Panc1 (cell line): ENCODE measurements at regions not wholly inside any gene's neighbourhood (a gene's known extent, or its start where the extent isn't known, plus 50 kb on each side); places are given as distances from the start of the nearest gene placed in this dataset.

Experiments
- ATAC-seq: fragments of 200-7000 bp; cut with Tn5 transposase; 2 replicates; pipeline ENCODE4 v1.9.1; 2020; ENCODE audit warnings: mild to moderate bottlenecking, moderate library complexity
- BruUV-seq: library from RNA; stranded (reverse); fragments of 400-500 nt; replicated peaks from 2 replicates; lab custom pipeline; 2021; lab: Mats Ljungman, UMichigan
- CTCF ChIA-PET: fragments of 300-600 bp; sonication (Branson Sonifier 250); formaldehyde crosslinking; loops from one replicate; lab custom pipeline; 2022; ENCODE audit warnings: antibody characterized with exemption; lab: Charles Lee
- POLR2A ChIA-PET: fragments of 300-600 bp; sonication (Branson Sonifier 250); formaldehyde crosslinking; loops from one replicate; lab custom pipeline; 2022; ENCODE audit warnings: antibody characterized with exemption; lab: Charles Lee
- DNase-seq: peaks from one replicate; pipeline ENCODE4 v3.0.0-alpha.2; 2010; ENCODE audit warnings: low read depth, low spot score
- H3K27ac ChIP-seq: 2 replicates; pipeline ENCODE4 v1.5.1; 2011; ENCODE audit warnings: mild to moderate bottlenecking, low read length, inconsistent platforms
- H3K27me3 ChIP-seq: fragments of 200-500 bp; sonication (Bioruptor generic); 2 replicates; pipeline ENCODE4 v1.6.0; 2014; ENCODE audit warnings: low read length, inconsistent platforms; ENCODE audit not compliant: control insufficient read depth, insufficient read depth
- H3K36me3 ChIP-seq: fragments of 200-500 bp; sonication (Bioruptor generic); 2 replicates; pipeline ENCODE4 v1.5.1; 2014; ENCODE audit warnings: inconsistent platforms, mild to moderate bottlenecking, low read length, moderate library complexity; ENCODE audit not compliant: control insufficient read depth, insufficient read depth
- H3K4me1 ChIP-seq: 2 replicates; pipeline ENCODE4 v1.5.1; 2011; ENCODE audit warnings: inconsistent platforms, mild to moderate bottlenecking, low read length, moderate library complexity; ENCODE audit not compliant: control insufficient read depth, insufficient read depth
- H3K4me3 ChIP-seq, 2 experiments: 2 replicates each; pipeline ENCODE4 v1.5.1; 2011 to 2012; ENCODE audit warnings: low read depth in 2 of 2, low read length in 2 of 2, mild to moderate bottlenecking in 2 of 2, inconsistent platforms in 1 of 2, moderate library complexity in 1 of 2
- H3K9me3 ChIP-seq: fragments of 200-500 bp; sonication (Bioruptor generic); 2 replicates; pipeline ENCODE4 v1.5.1; 2014; ENCODE audit warnings: low read depth, mild to moderate bottlenecking, inconsistent platforms, low read length, moderate library complexity; ENCODE audit not compliant: control insufficient read depth, insufficient read depth
- POLR2AphosphoS5 ChIP-seq: IDR thresholded peaks from 2 replicates; pipeline ENCODE4 v1.6.1; 2012; ENCODE audit warnings: mild to moderate bottlenecking, low read depth, low read length, moderate library complexity
- SIN3A ChIP-seq: IDR thresholded peaks from 2 replicates; pipeline ENCODE4 v1.6.1; 2012; ENCODE audit warnings: low read depth, mild to moderate bottlenecking, low read length, moderate library complexity, borderline replicate concordance; ENCODE audit not compliant: insufficient read depth
- TCF7L2 ChIP-seq: IDR thresholded peaks from 2 replicates; pipeline ENCODE4 v1.6.1; 2011; ENCODE audit warnings: mild to moderate bottlenecking, low read depth, low read length, inconsistent platforms
- in situ Hi-C: cut with HindIII; loops from 2 replicates; pipeline ENCODE4 v1.10.0; 2016; ENCODE audit warnings: low sequenced_read_pairs, low pct_unique_long_range_greater_than_20kb
- intact Hi-C: fragments of 100-400 bp; cut with micrococcal nuclease; formaldehyde crosslinking; loops from one replicate; pipeline ENCODE4 v1.10.0; 2022; ENCODE audit not compliant: unreplicated experiment
- TF ChIP-seq, protein P1 (sequence below), 2 experiments: IDR thresholded peaks; 2 replicates each; pipeline ENCODE4 v1.6.1; 2011 to 2012; ENCODE audit warnings: low read depth in 2 of 2, control low read depth in 1 of 2, low read length in 1 of 2, mild to moderate bottlenecking in 1 of 2, moderate library complexity in 1 of 2; ENCODE audit not compliant: insufficient read depth in 1 of 2
- TF ChIP-seq, protein P2 (sequence below): fragments of 450-650 bp; IDR thresholded peaks from 2 replicates; pipeline ENCODE4 v1.5.1; 2017; ENCODE audit warnings: mild to moderate bottlenecking

DNA sequence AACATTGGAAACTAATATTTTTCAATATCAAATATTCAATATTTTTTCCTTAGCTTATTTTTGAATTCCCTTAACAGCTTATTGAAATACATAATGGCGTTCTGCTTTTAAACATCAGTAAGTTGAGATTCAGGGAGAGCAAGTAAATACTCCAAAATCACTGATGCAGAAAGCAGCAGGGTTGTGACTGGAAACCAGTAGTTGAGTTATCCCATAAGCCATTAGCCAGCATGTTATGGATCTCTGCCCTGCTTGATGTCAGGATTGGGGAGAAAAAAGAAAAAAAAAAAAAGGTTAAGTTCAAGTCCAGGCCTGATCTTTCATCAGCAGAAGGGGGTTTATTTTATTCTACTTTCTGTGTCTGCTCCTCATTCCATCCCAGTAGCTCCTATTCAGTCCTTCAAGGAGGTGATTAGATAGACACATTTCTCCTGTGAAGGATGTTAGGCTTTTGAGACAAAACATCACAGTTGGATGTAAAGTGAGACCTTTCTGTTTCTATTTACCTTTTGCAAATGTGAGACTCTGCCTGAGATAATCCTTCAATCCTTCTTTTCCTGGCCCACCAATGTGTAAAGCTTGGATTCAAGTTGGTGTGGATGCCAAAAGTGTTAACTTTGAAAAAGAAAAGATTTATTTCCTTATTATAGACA, 110.9 kb upstream of the HDAC9 start:
- CTCF ChIA-PET = interaction anchor here (0.7 kb wide), 1 partner anchor 13 kb away, joined by 3 read pairs; no protein-coding TSS in a partner anchor
- BruUV-seq = no TSS peak
- no peak for ATAC-seq

DNA sequence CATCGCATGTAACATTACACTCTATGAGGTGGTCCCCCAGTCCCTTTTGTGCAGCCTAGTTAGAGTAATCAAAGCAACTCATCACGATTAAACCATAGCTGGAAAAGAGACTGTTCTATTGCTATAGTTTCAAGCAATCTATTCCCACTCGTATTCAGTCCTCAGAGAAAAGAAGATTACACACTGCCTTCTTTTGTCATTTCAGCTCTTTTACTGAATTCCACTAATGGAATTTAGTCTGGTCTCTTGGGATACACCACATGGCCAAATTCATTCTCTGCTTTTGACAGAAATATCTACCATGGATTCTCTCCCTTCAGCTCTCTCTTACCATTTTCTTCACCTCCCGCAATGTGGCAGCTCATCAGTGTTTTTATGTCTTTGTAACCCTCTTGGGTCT, 108.9 kb upstream of the HDAC9 start:
- intact Hi-C loops = no loop called here
- DNase-seq (no peak), ATAC-seq (no peak)
- BruUV-seq = no TSS peak
- TF ChIP-seq POLR2AphosphoS5 = no peak
- no peak for TF ChIP-seq TCF7L2
- no peak for TF ChIP-seq SIN3A
- TF ChIP-seq, protein P1, sequence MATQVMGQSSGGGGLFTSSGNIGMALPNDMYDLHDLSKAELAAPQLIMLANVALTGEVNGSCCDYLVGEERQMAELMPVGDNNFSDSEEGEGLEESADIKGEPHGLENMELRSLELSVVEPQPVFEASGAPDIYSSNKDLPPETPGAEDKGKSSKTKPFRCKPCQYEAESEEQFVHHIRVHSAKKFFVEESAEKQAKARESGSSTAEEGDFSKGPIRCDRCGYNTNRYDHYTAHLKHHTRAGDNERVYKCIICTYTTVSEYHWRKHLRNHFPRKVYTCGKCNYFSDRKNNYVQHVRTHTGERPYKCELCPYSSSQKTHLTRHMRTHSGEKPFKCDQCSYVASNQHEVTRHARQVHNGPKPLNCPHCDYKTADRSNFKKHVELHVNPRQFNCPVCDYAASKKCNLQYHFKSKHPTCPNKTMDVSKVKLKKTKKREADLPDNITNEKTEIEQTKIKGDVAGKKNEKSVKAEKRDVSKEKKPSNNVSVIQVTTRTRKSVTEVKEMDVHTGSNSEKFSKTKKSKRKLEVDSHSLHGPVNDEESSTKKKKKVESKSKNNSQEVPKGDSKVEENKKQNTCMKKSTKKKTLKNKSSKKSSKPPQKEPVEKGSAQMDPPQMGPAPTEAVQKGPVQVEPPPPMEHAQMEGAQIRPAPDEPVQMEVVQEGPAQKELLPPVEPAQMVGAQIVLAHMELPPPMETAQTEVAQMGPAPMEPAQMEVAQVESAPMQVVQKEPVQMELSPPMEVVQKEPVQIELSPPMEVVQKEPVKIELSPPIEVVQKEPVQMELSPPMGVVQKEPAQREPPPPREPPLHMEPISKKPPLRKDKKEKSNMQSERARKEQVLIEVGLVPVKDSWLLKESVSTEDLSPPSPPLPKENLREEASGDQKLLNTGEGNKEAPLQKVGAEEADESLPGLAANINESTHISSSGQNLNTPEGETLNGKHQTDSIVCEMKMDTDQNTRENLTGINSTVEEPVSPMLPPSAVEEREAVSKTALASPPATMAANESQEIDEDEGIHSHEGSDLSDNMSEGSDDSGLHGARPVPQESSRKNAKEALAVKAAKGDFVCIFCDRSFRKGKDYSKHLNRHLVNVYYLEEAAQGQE (IDR thresholded peaks at IDR 0.05; ENCODE audit: insufficient read depth in 1 of 2, low read depth in 2 of 2, low read length in 1 of 2) = no peak
- TF ChIP-seq, protein P2, sequence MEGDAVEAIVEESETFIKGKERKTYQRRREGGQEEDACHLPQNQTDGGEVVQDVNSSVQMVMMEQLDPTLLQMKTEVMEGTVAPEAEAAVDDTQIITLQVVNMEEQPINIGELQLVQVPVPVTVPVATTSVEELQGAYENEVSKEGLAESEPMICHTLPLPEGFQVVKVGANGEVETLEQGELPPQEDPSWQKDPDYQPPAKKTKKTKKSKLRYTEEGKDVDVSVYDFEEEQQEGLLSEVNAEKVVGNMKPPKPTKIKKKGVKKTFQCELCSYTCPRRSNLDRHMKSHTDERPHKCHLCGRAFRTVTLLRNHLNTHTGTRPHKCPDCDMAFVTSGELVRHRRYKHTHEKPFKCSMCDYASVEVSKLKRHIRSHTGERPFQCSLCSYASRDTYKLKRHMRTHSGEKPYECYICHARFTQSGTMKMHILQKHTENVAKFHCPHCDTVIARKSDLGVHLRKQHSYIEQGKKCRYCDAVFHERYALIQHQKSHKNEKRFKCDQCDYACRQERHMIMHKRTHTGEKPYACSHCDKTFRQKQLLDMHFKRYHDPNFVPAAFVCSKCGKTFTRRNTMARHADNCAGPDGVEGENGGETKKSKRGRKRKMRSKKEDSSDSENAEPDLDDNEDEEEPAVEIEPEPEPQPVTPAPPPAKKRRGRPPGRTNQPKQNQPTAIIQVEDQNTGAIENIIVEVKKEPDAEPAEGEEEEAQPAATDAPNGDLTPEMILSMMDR = no peak
- Histone ChIP-seq H3K27me3 (no peaks in the 10 kb centered on the region), H3K4me3 (no peak overlapping the region), H3K36me3 (no peaks in the 10 kb centered on the region), H3K27ac (no peak overlapping the region), H3K9me3 (no peaks in the 10 kb centered on the region), H3K4me1 (no peaks in the 10 kb centered on the region)
- in situ Hi-C loops = no loop called here
- ChIA-PET POLR2A (no interaction called here), CTCF (no interaction called here)

More for the DNA sequence above, 110.9 kb upstream of the HDAC9 start:
- no peak for DNase-seq
- POLR2A ChIA-PET = no interaction called here
- H3K36me3 ChIP-seq = no peaks in the 10 kb centered on the region
- no peak overlapping the region for H3K27ac ChIP-seq
- H3K4me1 ChIP-seq = no peaks in the 10 kb centered on the region
- TF ChIP-seq POLR2AphosphoS5 (no peak), SIN3A (no peak), TCF7L2 (no peak)
- TF ChIP-seq, protein P2 = no peak
- TF ChIP-seq, protein P1 (IDR thresholded peaks at IDR 0.05; ENCODE audit: insufficient read depth in 1 of 2, low read depth in 2 of 2, low read length in 1 of 2) = no peak
- in situ Hi-C loops = no loop called here
- H3K9me3 ChIP-seq = no peaks in the 10 kb centered on the region
- no peaks in the 10 kb centered on the region for H3K27me3 ChIP-seq
- H3K4me3 ChIP-seq = no peak overlapping the region
- intact Hi-C loops = no loop called here
